ENCODE measurements at regions not wholly inside any gene's neighbourhood (a gene's known extent, or its start where the extent isn't known, plus 50 kb on each side); places are given as distances from the start of the nearest gene placed in this dataset.
A peak's percentile ranks its signal among the peaks of the same experiment; 100 is the strongest.
"Not testable (repeated sequence)": the region's sequence is repeated elsewhere in the genome, so short reads cannot be mapped to it uniquely, and the experiment has no call there.

- no peak overlapping the region for H2AFZ ChIP-seq (ENCODE audit: low read length, unreplicated experiment)
- no peak overlapping the region for H3K4me3 ChIP-seq (ENCODE audit: low read depth, low read length)
- H3K27me3 ChIP-seq (ENCODE audit: insufficient read depth, low read length) = no peaks in the 10 kb centered on the region
- no peaks in the 10 kb centered on the region for H3K36me3 ChIP-seq (ENCODE audit: insufficient read depth, low read length)
- no peaks in the 10 kb centered on the region for H3K4me1 ChIP-seq (ENCODE audit: control insufficient read depth, insufficient read depth, low read length, unreplicated experiment)
- no peaks in the 10 kb centered on the region for H3K79me2 ChIP-seq (ENCODE audit: control insufficient read depth, insufficient read depth, low read length, unreplicated experiment)
- no peak overlapping the region for H3K27ac ChIP-seq (ENCODE audit: low read depth, low read length)
Observed at GRCh38 chr1:217048104-217048707, 325.0 kb upstream of the ESRRG start.

GRCh38 chr1:217040711-217041455, 317.7 kb upstream of the ESRRG start:
- Histone ChIP-seq H3K36me3 (ENCODE audit: insufficient read depth, low read length) (no peaks in the 10 kb centered on the region), H3K79me2 (ENCODE audit: control insufficient read depth, insufficient read depth, low read length, unreplicated experiment) (no peaks in the 10 kb centered on the region), H3K27ac (ENCODE audit: low read depth, low read length) (no peak overlapping the region), H3K4me3 (ENCODE audit: low read depth, low read length) (no peak overlapping the region), H3K27me3 (ENCODE audit: insufficient read depth, low read length) (no peaks in the 10 kb centered on the region), H3K4me1 (ENCODE audit: control insufficient read depth, insufficient read depth, low read length, unreplicated experiment) (no peaks in the 10 kb centered on the region), H2AFZ (ENCODE audit: low read length, unreplicated experiment) (no peak overlapping the region)

- H3K4me1 ChIP-seq (ENCODE audit: control insufficient read depth, insufficient read depth, low read length, unreplicated experiment) = no peaks in the 10 kb centered on the region
- no peak overlapping the region for H2AFZ ChIP-seq (ENCODE audit: low read length, unreplicated experiment)
- H3K27me3 ChIP-seq (ENCODE audit: insufficient read depth, low read length) = no peaks in the 10 kb centered on the region
- no peaks in the 10 kb centered on the region for H3K79me2 ChIP-seq (ENCODE audit: control insufficient read depth, insufficient read depth, low read length, unreplicated experiment)
- no peak overlapping the region for H3K4me3 ChIP-seq (ENCODE audit: low read depth, low read length)
- H3K27ac ChIP-seq (ENCODE audit: low read depth, low read length) = no peak overlapping the region
- H3K36me3 ChIP-seq (ENCODE audit: insufficient read depth, low read length) = no peaks in the 10 kb centered on the region
Observed at GRCh38 chr1:217039926-217040325, 316.7 kb upstream of the ESRRG start.

- H3K4me1 ChIP-seq (ENCODE audit: control insufficient read depth, insufficient read depth, low read length, unreplicated experiment); H3K36me3 ChIP-seq (ENCODE audit: insufficient read depth, low read length); H3K79me2 ChIP-seq (ENCODE audit: control insufficient read depth, insufficient read depth, low read length, unreplicated experiment); H2AFZ ChIP-seq (ENCODE audit: low read length, unreplicated experiment); H3K4me3 ChIP-seq (ENCODE audit: low read depth, low read length); H3K27me3 ChIP-seq (ENCODE audit: insufficient read depth, low read length); H3K27ac ChIP-seq (ENCODE audit: low read depth, low read length): not testable (repeated sequence)
Observed at GRCh38 chr1:217039139-217039538, 315.9 kb upstream of the ESRRG start.

- Histone ChIP-seq H3K27me3 (ENCODE audit: insufficient read depth, low read length) (no peaks in the 10 kb centered on the region), H3K36me3 (ENCODE audit: insufficient read depth, low read length) (no peaks in the 10 kb centered on the region), H2AFZ (ENCODE audit: low read length, unreplicated experiment) (no peak overlapping the region), H3K79me2 (ENCODE audit: control insufficient read depth, insufficient read depth, low read length, unreplicated experiment) (no peaks in the 10 kb centered on the region), H3K27ac (ENCODE audit: low read depth, low read length) (no peak overlapping the region), H3K4me3 (ENCODE audit: low read depth, low read length) (no peak overlapping the region), H3K4me1 (ENCODE audit: control insufficient read depth, insufficient read depth, low read length, unreplicated experiment) (no peaks in the 10 kb centered on the region)
Observed at GRCh38 chr1:217036757-217037156, 313.5 kb upstream of the ESRRG start.

- Histone ChIP-seq H3K27ac (ENCODE audit: low read depth, low read length) (no peak overlapping the region), H3K4me3 (ENCODE audit: low read depth, low read length) (no peak overlapping the region), H3K4me1 (ENCODE audit: control insufficient read depth, insufficient read depth, low read length, unreplicated experiment) (peaks cover 7% of the 10 kb centered on the region), H3K27me3 (ENCODE audit: insufficient read depth, low read length) (no peaks in the 10 kb centered on the region), H3K36me3 (ENCODE audit: insufficient read depth, low read length) (no peaks in the 10 kb centered on the region), H2AFZ (ENCODE audit: low read length, unreplicated experiment) (no peak overlapping the region), H3K79me2 (ENCODE audit: control insufficient read depth, insufficient read depth, low read length, unreplicated experiment) (no peaks in the 10 kb centered on the region)
Observed at GRCh38 chr1:217032715-217033367, 309.6 kb upstream of the ESRRG start.

GRCh38 chr1:217029281-217030157, 306.3 kb upstream of the ESRRG start:
- peak overlapping the region; percentile 22 for H2AFZ ChIP-seq (ENCODE audit: low read length, unreplicated experiment)
- peaks cover 7% of the 10 kb centered on the region for H3K4me1 ChIP-seq (ENCODE audit: control insufficient read depth, insufficient read depth, low read length, unreplicated experiment)
- H3K27me3 ChIP-seq (ENCODE audit: insufficient read depth, low read length) = no peaks in the 10 kb centered on the region
- H3K4me3 ChIP-seq (ENCODE audit: low read depth, low read length) = 0 out of 2 replicates have a peak overlapping the region, but pooled peaks have one; percentile 2
- H3K27ac ChIP-seq (ENCODE audit: low read depth, low read length) = peak overlapping the region; percentile 40
- H3K79me2 ChIP-seq (ENCODE audit: control insufficient read depth, insufficient read depth, low read length, unreplicated experiment) = no peaks in the 10 kb centered on the region
- no peaks in the 10 kb centered on the region for H3K36me3 ChIP-seq (ENCODE audit: insufficient read depth, low read length)

- Histone ChIP-seq H3K27ac (ENCODE audit: low read depth, low read length) (no peak overlapping the region), H3K4me1 (ENCODE audit: control insufficient read depth, insufficient read depth, low read length, unreplicated experiment) (peaks cover 7% of the 10 kb centered on the region), H3K36me3 (ENCODE audit: insufficient read depth, low read length) (no peaks in the 10 kb centered on the region), H3K27me3 (ENCODE audit: insufficient read depth, low read length) (0 out of 2 replicates have a peak, but pooled peaks cover 4% of the 10 kb centered on the region), H3K79me2 (ENCODE audit: control insufficient read depth, insufficient read depth, low read length, unreplicated experiment) (no peaks in the 10 kb centered on the region), H3K4me3 (ENCODE audit: low read depth, low read length) (no peak overlapping the region), H2AFZ (ENCODE audit: low read length, unreplicated experiment) (no peak overlapping the region)
Observed at GRCh38 chr1:217027403-217028080, 304.3 kb upstream of the ESRRG start.

- H3K27ac ChIP-seq (ENCODE audit: low read depth, low read length) = no peak overlapping the region
- no peaks in the 10 kb centered on the region for H3K79me2 ChIP-seq (ENCODE audit: control insufficient read depth, insufficient read depth, low read length, unreplicated experiment)
- no peak overlapping the region for H3K4me3 ChIP-seq (ENCODE audit: low read depth, low read length)
- no peaks in the 10 kb centered on the region for H3K36me3 ChIP-seq (ENCODE audit: insufficient read depth, low read length)
- 0 out of 2 replicates have a peak, but pooled peaks cover 4% of the 10 kb centered on the region for H3K27me3 ChIP-seq (ENCODE audit: insufficient read depth, low read length)
- H2AFZ ChIP-seq (ENCODE audit: low read length, unreplicated experiment) = no peak overlapping the region
- H3K4me1 ChIP-seq (ENCODE audit: control insufficient read depth, insufficient read depth, low read length, unreplicated experiment) = peaks cover 7% of the 10 kb centered on the region
Observed at GRCh38 chr1:217026531-217026930, 303.3 kb upstream of the ESRRG start.

GRCh38 chr1:217025381-217025780, 302.2 kb upstream of the ESRRG start:
- H3K27ac ChIP-seq (ENCODE audit: low read depth, low read length) = no peak overlapping the region
- H3K36me3 ChIP-seq (ENCODE audit: insufficient read depth, low read length) = no peaks in the 10 kb centered on the region
- no peak overlapping the region for H3K4me3 ChIP-seq (ENCODE audit: low read depth, low read length)
- H2AFZ ChIP-seq (ENCODE audit: low read length, unreplicated experiment) = no peak overlapping the region
- peaks cover 7% of the 10 kb centered on the region for H3K4me1 ChIP-seq (ENCODE audit: control insufficient read depth, insufficient read depth, low read length, unreplicated experiment)
- no peaks in the 10 kb centered on the region for H3K79me2 ChIP-seq (ENCODE audit: control insufficient read depth, insufficient read depth, low read length, unreplicated experiment)
- H3K27me3 ChIP-seq (ENCODE audit: insufficient read depth, low read length) = 0 out of 2 replicates have a peak, but pooled peaks cover 4% of the 10 kb centered on the region
